DOHH2 (cell line): ENCODE measurements at regions not wholly inside any gene's neighbourhood (a gene's known extent, or its start where the extent isn't known, plus 50 kb on each side); places are given as distances from the start of the nearest gene placed in this dataset.

Source experiments
- CTCF ChIP-seq: fragments of 200-600 bp; sonication (generic); IDR thresholded peaks from one replicate; pipeline ENCODE4 v1.5.1; 2014; ENCODE audit warnings: antibody characterized with exemption, mild to moderate bottlenecking, low read depth, low read length; ENCODE audit not compliant: poor library complexity, severe bottlenecking
- EZH2phosphoT487 ChIP-seq: fragments of 200-600 bp; sonication (generic); IDR thresholded peaks from 2 replicates; pipeline ENCODE4 v1.6.1; 2017; ENCODE audit warnings: borderline replicate concordance, mild to moderate bottlenecking, antibody characterized with exemption, low read length, moderate library complexity, mixed read lengths

DNA sequence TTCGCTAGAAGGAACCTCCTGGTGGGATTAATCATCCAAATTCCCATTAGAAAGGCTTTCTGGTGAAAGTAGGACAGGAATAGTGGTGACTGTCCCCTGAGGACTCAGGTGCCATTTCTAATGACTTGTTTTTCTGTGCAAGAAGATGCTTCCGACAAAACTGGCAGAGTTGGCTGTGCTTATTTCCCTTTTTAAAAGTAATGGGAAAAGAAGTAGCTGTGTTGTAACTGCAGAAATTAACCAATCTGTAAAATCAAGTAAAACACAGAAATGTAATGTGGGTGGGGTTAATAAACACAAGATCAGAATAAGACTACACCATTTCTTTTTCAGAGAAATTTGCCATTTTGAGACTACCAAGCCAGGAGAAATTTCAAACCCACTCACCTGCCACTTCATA lies 55.0 kb upstream of the FAM9B start:
- TF ChIP-seq CTCF (no peak), EZH2phosphoT487 (no peak)
